Epithelial cell of proximal tubule (primary cell): ENCODE measurements at regions not wholly inside any gene's neighbourhood (a gene's known extent, or its start where the extent isn't known, plus 50 kb on each side); places are given as distances from the start of the nearest gene placed in this dataset.
"Not testable (repeated sequence)": the region's sequence is repeated elsewhere in the genome, so short reads cannot be mapped to it uniquely, and the experiment has no call there.

Source experiments
- DNase-seq: peaks from one replicate; pipeline ENCODE4 v3.0.0-alpha.2; 2011; ENCODE audit warnings: low read depth
- H3K4me3 ChIP-seq: 2 replicates; pipeline ENCODE4 v1.5.1; 2011; ENCODE audit warnings: low read depth, mild to moderate bottlenecking, low read length
- CTCF ChIP-seq: conservative IDR thresholded peaks from 2 replicates; pipeline ENCODE4 v1.5.1; 2012; ENCODE audit warnings: low read depth, mild to moderate bottlenecking, low read length

GRCh38 chr14:83171761-83172160 lies 1638.1 kb upstream of the SEL1L start:
- no peak overlapping the region for H3K4me3 ChIP-seq
- TF ChIP-seq CTCF = no peak

GRCh38 chr14:83172363-83172762 lies 1638.7 kb upstream of the SEL1L start:
- TF ChIP-seq CTCF = no peak
- no peak overlapping the region for H3K4me3 ChIP-seq
- DNase-seq = no peak

More at GRCh38 chr14:83171761-83172160, 1638.1 kb upstream of the SEL1L start:
- no peak for DNase-seq

GRCh38 chr14:83173687-83174086 lies 1640.0 kb upstream of the SEL1L start:
- H3K4me3 ChIP-seq = no peak overlapping the region
- no peak for TF ChIP-seq CTCF
- no peak for DNase-seq

- no peak for TF ChIP-seq CTCF
- H3K4me3 ChIP-seq = no peak overlapping the region
- DNase-seq = no peak
Observed at GRCh38 chr14:83184531-83184930, 1650.9 kb upstream of the SEL1L start.

- not testable (repeated sequence) for H3K4me3 ChIP-seq
Observed at GRCh38 chr14:83188311-83188710, 1654.7 kb upstream of the SEL1L start.

GRCh38 chr14:83196236-83196635 lies 1662.6 kb upstream of the SEL1L start:
- no peak for TF ChIP-seq CTCF

More at GRCh38 chr14:83188311-83188710, 1654.7 kb upstream of the SEL1L start:
- DNase-seq = not testable (repeated sequence)

GRCh38 chr14:83197271-83197670 lies 1663.6 kb upstream of the SEL1L start:
- no peak for TF ChIP-seq CTCF
- no peak overlapping the region for H3K4me3 ChIP-seq

More at GRCh38 chr14:83196236-83196635, 1662.6 kb upstream of the SEL1L start:
- DNase-seq = no peak
- no peak overlapping the region for H3K4me3 ChIP-seq

GRCh38 chr14:83207550-83207949 lies 1673.9 kb upstream of the SEL1L start:
- DNase-seq = no peak
- no peak overlapping the region for H3K4me3 ChIP-seq
- TF ChIP-seq CTCF = no peak

More at GRCh38 chr14:83197271-83197670, 1663.6 kb upstream of the SEL1L start:
- no peak for DNase-seq
